Hindlimb muscle (tissue), 1 donor: ENCODE measurements at regions not wholly inside any gene's neighbourhood (a gene's known extent, or its start where the extent isn't known, plus 50 kb on each side); places are given as distances from the start of the nearest gene placed in this dataset.
"Not testable (repeated sequence)": the region's sequence is repeated elsewhere in the genome, so short reads cannot be mapped to it uniquely, and the experiment has no call there.

Experiments
- DNase-seq: peaks from one replicate; pipeline ENCODE4 v3.0.0-alpha.2; 2013

DNA sequence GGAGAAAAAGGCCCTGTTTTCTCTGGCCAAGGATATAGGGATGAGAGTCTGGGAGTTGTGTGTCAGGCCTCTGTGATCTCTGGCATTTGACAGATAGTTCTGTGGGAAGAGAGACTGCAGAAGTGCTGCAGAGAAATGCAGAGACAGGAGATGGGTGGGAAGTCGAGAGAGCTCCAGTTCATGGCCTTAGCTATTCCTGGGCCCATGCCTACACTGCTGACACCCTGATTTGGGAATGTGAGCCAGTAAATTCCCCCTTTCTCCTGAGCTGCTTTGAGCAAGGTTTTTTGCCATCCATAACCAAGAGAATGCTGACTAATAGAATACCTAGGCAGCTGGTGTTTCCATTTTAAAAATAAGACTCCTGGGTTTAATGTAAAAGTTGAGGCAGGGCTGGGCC is 59.3 kb downstream of the EBLN2 start:
- DNase-seq, result no peak

DNA sequence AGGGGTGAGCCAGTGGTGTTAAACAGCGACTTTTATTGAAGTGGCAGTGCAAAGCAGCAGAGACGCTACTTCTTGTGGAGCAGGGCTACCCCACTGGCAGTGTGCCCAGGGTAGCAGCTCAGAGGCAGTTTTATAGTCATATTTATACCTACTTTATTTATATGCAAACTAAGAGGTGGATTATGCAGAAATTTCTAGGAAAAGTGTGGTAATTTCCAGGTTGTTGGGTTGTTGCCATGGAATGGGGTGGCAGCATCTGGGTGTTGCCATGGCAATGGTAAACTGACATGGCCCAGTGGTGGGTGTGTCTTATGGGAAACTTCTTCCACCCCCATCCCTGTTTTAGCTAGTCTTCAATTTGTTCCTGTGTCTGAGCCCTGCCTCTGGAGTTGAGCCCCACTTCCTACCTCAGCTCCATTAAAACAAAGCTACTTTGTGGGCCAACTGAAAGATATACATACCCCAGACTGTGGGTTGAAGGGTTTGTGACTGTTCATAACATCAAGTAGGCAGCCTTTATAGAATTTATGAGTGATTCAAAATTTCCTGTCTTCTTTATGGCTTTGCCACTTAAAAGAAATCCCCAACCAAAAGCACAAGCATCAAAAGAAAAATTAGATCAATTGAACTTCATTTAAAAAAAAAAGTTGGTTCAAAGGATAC is 60.3 kb downstream of the EBLN2 start:
- no peak for DNase-seq

DNA sequence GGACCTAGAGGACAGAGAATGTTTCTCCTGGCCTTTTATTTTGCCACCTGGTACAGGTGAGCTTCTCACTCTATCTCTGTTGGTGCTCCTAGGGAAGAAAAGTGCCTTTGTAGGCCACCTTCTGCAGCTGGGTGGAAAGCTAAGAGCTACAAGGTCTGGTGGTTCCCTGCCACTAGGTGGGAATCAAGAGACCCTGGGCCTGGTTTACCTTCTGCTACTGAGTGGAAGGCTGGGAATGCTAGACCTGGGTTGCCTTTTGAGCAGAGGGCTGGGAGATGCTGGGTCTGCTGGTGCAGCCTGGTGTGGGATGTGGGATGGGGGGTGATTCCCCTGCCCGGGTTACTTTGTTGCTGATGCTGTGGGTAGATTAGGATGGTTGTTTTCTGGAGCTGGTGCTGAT is 72.6 kb downstream of the EBLN2 start:
- no peak for DNase-seq

DNA sequence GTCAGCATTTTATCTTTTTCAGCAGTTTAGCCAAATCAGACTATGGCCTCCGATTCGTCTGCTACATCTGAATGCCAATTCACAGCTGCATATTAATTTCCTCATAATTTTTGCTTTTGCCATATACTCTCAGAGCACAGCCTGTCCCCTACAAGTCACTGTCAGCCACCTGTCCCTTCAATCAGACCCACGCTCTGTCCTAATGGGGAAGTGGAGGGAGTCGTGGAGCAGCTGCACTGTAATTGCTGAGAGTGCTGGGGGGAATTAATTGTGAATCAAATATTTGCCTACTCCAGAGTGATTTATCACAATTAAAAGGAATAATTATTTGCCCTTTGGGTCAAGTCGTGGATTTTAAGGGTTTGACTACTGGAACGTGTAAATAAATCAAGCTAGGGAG is 75.5 kb downstream of the EBLN2 start:
- peak; percentile 23 for DNase-seq

DNA sequence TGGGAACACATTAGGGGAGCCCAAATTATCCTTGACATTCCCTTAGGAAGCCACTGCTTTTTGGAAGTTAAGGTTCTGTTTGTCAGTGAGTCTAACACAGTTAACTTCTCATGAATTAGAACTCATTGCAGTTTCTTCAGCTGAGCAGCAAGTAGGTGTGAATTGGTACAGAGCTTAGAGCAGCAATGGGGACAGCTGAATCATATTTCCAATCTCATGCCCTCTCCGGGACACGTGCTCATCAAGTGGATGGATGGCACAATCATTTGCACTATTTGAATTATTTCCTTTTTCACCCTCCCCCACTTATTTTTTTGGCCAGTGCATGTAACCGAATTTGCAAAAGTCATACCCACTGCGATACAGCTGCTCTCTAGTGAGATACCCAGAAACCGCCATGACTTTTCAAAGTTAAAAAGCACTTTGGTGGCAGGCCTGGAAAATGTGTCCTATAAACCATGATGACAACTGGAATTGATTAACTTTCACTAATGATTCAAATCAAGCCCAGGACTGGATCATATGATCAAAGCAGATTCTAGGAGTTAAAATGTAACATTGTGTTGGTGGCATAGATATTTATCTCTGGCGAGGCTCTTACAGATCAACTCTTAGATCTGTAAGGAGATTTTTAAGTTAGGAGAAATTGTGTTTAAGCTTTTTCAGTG is 76.4 kb downstream of the EBLN2 start:
- no peak for DNase-seq

DNA sequence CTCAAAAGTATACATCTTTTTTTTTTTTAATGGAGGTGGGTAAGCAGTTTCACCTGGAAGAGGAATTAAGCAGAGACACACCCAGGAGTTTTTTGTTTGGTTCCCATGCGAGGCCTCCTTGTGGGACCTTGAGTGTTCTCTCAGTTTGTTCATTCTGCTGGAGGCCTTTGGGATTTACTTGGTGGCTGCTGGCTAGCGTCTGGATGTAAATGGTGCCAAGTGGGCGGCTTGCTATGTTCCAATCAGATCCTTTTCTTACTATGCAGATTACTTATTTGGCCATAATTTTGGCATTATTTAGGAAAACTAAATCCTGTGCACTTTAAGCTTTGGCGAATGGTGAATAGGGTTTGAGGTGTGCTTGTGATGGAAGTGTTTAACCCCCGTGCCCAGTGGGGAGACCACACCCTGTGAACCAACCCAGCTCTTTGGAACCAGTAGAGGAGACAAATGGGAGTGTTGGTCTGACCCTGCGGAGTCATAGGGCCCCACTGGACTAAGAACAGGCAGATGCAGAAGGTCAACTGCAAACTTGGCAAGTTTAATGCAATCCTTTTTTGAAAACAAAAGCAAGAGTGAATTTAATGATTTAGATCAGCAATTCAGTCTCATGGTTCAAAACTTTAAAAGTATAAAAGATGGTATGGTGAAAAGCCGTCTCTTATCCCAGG is 79.4 kb downstream of the EBLN2 start:
- no peak for DNase-seq

DNA sequence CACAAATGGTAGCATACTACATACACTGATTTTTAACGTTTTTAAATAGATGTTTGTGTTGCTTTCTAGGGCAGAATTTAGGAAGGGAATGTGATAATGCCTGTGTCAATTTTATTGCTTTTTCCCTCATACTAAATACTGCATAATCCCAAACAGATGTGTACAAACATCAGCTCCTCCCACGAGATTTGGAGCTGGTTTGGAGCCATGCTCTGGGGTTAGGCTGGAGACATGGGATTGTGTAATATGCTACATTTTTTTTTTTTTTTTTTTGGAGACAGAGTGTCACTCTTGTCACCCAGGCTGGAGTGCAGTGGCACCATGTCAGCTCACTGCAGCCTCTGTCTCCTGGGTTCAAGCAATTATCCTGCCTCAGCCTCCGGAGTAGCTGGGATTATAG is 80.1 kb downstream of the EBLN2 start:
- peak; percentile 64 for DNase-seq

DNA sequence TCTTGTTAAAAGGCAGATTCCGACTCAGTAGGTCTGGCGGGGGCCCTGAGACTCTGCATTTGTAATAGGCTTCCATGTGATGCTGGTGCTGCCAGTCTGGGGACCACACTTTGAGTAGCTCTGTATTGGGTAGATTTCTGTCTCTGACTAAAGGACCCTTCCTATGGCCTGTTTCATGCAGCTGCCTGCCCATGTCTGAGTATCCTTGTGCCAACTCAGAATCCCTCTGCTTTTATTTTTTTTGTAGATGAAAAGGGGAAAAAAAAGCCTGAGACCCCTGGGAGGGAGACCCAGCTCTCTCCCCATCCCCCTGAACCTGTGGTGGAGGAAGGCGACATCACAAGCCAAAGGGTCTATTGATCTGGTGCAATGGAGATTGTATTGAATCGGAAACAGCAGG is 81.9 kb downstream of the EBLN2 start:
- DNase-seq, result no peak

DNA sequence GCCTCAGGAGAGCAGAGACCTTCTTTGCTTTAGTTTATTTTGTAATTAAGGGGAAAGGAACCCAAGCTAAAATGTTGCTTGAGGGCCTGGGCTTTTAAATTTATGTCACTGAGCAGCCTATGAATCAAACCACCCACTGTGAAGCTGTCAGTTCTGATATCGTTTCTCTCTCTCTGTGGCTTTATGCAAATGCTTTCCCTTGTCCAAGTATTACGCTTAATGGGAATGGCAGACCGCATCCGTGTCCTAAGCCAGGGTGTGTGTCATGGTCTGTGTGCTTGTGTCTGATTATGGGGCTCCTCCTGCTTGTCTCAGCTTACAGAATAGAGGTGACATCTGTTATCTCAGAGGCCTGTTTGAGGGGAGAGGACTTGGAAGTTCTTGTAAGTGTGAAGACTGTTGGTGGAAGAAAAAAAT is 82.4 kb downstream of the EBLN2 start:
- DNase-seq, result peak; percentile 63

DNA sequence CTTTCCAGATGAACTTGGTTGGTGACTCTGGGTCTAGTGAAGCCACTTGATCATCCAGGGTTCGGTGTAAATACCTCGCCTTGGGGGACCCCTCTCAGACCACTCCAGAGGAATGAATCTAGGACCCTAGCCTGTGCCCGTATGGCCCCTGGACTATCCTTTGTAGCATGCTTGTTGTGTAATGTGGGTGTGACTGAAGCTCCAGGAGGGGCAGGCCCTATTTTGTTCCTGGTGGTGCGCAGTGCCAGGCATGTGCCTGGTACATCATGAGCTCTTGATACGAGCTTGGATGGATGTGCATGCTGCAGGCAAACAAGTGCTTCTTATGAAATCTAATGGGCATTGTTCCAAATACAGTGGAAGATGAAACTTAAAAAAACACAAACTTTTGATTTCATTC is 82.8 kb downstream of the EBLN2 start:
- no peak for DNase-seq

DNA sequence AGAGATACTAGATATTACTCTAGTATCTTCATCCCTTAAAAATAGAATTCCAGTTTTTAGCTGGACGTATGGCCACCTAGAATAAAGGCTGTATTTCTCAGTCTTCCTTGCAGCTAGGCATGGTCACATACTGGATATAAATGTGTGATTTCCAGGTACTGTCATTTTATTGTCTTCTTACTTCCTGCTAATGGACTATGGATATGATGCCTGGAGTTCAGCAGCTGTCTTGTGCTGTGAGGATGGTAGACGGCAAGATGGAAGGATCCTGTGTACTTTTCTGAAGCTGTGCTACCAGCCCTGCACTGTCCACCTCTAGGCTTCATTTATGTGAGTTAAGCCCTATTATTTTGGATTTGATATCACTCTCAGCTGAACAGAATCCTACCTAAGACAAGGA is 83.4 kb downstream of the EBLN2 start:
- DNase-seq, result no peak

DNA sequence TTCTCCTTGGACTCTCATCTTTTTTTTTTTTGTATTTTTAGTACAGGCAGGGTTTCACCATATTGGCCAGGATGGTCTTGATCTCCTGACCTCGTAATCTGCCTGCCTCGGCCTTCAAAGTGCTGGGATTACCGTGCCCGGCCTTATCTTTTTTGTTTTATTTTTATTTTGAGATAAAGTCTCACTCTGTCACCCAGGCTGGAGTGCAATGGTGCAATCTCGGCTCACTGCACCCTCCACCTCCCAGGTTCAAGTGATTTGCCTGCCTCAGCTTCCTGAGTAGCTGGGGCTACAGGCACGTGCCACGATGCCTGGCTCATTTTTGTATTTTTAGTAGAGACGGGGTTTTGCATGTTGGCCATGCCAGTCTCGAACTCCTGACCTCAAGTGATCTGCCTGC is 86.0 kb downstream of the EBLN2 start:
- not testable (repeated sequence) for DNase-seq

DNA sequence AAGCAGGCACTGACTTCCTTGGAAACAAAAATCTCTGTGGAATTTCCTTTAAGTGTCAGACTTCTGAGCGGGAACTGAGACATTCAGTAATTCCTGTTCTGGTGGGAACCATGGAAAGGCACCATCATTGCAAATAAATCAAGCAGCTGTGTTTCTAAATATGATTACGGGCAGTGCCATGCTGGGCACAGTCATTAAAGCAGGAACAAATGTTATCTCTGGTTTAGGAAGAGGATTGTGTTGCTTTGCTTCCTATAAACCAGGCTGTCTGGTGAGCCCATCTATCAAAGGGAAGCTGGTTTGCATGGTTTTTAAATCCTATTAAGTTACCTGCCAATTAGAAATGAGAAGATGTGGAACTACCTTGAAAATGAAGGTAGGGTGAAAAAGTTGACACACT is 86.7 kb downstream of the EBLN2 start:
- no peak for DNase-seq

DNA sequence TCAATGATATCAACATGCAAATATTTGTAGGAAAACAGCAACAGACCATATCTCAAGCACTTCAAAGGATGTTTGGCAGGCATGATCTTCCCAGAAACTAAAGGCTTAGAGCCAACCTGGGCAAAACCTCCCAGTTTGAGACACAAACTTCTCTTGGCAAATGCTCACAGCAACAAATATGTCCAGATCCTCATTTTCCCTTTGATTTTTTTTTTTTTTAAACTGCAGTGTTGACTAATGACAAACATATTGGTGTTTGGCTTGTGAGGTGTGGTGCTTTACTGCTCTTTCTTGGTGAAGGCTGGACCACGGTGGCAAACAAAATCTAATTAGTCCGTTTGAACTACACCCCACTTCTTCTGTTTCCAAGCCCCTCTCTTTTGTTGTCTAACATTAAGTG is 87.2 kb downstream of the EBLN2 start:
- no peak for DNase-seq

DNA sequence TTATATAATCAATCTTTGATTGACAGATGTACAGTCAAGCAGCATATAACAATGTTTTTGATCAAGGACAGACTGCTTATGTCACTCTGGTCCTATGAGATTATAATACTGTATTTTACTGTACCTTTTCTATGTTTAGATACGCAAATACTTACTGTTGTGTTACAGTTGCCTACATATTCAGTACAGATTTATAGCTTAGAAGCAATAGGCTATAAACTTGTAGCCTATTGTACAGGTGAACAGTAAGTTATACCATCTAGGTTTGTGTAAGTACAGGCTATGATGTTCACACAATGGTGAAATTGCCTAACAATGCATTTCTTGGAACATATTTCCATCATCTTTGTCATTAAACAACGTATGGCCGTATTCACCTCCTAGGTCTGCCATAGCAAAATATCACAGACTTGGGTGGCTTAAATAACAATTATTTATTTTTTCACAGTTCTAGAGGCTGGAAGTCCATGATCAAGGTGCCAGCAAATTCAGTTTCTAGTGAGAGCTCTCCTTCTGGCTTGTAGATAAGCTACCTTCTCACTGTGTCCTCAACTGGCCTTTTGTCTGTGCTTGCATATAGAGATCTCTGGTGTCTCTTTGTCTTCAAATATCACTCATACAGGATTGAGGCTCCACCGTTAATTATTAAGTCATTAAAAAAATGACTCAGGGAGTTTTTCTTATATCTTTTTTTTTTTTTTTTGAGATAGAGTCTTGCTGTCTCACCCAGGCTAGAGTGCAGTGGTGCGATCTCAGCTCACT is 89.1 kb downstream of the EBLN2 start:
- DNase-seq, result no peak

DNA sequence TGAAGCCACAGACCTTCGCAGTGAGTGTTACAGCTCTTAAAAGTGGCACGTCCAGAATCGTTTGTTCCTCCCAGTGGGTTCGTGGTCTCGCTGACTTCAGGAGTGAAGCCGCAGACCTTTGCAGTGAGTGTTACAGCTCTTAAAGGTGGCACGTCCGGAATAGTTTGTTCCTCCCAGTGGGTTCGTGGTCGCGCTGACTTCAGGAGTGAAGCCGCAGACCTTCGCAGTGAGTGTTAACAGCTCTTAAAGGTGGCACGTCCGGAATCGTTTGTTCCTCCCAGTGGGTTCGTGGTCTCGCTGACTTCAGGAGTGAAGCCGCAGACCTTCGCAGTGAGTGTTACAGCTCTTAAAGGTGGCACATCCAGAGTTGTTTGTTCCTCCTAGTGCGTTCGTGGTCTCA is 91.1 kb downstream of the EBLN2 start:
- not testable (repeated sequence) for DNase-seq

DNA sequence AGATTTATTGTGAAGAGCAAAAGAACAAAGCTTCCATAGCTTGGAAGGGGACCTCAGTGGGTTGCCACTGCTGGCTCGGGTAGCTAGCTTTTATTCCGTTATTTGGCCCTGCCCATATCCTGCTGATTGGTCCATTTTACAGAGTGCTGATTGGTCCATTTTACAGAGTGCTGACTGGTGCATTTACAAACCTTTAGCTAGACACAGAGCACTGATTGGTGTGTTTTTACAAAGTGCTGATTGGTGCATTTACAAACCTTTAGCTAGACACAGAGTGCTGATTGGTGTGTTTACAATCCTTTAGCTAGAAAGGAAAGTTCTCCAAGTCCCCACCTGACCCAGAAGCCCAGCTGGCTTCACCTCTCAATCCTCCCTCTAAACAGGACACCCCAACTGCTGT is 91.6 kb downstream of the EBLN2 start:
- DNase-seq, result not testable (repeated sequence)

DNA sequence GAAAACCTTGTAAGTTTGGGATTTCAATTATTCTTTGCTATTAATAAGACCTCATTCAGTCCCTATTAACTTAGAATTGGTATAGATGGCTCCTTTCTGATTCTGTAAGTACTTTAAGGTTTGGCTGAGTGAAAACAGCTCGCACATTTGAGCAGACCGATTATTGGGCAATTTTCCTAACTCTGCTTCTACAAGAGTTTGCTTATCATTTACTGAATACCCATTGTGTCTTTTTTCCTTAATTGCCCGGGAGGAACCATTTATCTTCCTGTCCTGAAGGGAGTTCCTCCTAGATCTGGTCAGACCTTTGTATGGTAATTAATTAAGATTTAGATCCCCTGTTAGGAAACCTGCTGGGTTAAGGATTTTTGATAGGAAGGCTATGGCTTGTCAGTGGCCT is 92.8 kb downstream of the EBLN2 start:
- not testable (repeated sequence) for DNase-seq

DNA sequence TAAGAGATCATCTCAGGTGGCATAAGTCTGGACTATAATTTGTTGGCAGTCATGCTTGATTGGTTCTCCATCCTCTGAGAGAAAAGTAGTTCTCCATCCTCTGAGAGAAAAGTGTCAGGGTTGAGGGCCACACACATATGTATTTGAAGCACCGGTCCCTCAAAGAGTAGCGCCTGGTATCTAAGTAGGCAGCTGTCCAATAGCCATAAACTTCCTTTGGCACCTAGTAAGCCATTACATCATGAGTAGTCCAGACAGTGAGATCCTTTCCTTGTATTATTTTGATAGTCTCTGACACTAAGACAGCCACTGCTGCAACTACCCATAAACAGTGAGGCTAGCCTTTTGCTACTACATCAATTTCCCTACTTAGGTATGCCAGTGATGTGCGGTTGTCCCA is 94.0 kb downstream of the EBLN2 start:
- not testable (repeated sequence) for DNase-seq

DNA sequence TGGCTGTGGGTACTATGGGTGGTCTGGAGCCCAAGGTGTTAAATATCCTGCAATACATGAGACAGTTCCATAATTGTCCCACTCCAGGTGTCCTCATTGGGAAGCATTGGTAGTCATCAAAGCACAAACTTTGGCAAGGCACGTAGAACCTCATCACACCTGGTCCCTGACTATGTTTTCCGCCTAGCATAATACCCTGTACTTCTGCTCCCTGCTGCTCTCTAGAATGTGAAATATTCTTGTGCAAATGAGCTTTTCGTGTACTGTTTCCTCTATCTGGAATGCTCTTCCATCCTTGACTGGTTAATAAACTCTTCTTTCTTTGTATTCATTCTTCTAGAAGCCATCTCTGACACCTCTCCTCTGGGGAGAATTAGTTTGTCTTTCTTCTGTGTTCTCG is 103.2 kb downstream of the EBLN2 start:
- DNase-seq, result no peak

DNA sequence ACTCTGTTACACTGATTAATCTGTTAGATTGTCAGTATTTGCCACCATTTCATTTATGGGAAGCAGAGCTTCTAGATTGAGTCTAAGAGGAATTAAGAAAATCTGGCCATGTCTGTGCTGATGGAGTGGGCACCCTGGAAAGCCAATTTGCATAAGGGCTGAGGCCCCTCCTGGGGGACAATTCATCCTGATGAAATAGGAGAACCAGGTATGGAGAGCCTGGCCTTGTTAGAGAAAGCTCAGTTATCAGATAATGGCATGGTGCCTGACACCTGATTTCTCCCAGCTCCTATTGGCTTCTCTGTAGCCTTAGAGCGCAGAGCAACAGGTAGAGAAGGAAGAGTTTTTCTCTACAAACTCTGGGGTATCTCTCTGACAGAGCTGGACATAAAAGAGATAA is 114.2 kb downstream of the EBLN2 start:
- DNase-seq, result no peak

DNA sequence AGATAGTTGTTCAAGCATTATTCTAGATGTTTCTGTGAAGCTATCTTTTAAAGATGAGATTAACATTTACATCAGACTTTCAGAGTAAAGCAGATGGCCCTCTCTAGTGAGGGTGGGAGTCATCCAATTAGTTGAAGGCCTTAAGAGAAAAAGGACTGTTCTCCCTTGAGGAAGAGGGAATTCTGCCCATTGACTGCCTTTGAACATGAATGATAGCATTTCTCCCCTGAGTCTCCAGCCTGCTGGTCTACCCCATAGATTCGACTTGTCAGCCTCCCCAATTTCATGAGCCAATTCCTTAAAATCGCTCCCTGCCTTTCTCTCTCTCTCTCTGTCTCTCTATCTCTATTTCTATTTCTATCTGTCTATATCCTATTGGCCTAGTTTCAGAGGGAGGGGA is 115.5 kb downstream of the EBLN2 start:
- no peak for DNase-seq

DNA sequence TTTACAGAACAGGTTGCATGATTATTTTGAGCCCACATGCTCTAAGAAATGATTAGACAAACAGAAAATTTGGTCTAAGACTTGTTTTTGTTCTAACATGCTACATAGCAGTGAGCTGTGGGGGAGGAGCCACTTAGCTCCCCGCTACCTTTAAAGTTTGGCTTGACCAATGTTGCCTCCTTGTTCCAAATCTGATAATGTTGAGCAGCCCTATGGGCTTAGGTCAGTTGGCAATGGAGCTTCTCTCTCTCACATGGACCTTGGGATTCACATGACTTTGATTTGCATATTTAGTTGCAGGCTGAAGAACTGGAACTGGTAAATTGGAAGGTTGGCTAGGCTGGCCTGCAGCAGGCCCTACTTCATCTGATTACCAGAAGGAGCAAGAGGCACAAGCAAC is 116.4 kb downstream of the EBLN2 start:
- no peak for DNase-seq
